Endothelial cell of umbilical vein (primary cell): ENCODE measurements at regions not wholly inside any gene's neighbourhood (a gene's known extent, or its start where the extent isn't known, plus 50 kb on each side); places are given as distances from the start of the nearest gene placed in this dataset.

Source experiments
- BruUV-seq: library from RNA; stranded (reverse); fragments of 400-500 nt; replicated peaks from 2 replicates; lab custom pipeline; 2021; lab: Mats Ljungman, UMichigan
- CTCF ChIA-PET: fragments of 300-600, 350-600 bp; sonication (Branson Sonifier 250); formaldehyde crosslinking; loops from one replicate; lab custom pipeline; 2021; ENCODE audit warnings: antibody characterized with exemption, inconsistent platforms; lab: Charles Lee
- POLR2A ChIA-PET: fragments of 300-600, 350-600 bp; sonication (Branson Sonifier 250); formaldehyde crosslinking; loops from one replicate; lab custom pipeline; 2021; ENCODE audit warnings: antibody characterized with exemption, inconsistent platforms; lab: Charles Lee
- DNase-seq: peaks from one replicate; pipeline ENCODE4 v3.0.0-alpha.2; 2011; ENCODE audit warnings: low read depth, low spot score
- FAIRE-seq: peaks from 2 replicates; lab custom pipeline; 2011; peaks lifted over from hg19 to GRCh38; lab: Jason Lieb, UNC
- H2AFZ ChIP-seq: 2 replicates; pipeline ENCODE4 v1.6.0; 2012; ENCODE audit warnings: low read depth, low read length, control low read depth, inconsistent platforms
- H3K27ac ChIP-seq: 2 replicates; pipeline ENCODE4 v1.5.1; 2011; ENCODE audit warnings: low read depth, mild to moderate bottlenecking, control low read depth, low read length, moderate library complexity; ENCODE audit not compliant: insufficient read depth
- H3K27me3 ChIP-seq, 2 experiments: 2 replicates each; pipeline versions ENCODE4 v1.6.0 to v1.6.1; 2011; ENCODE audit warnings: low read length in 2 of 2, mixed read lengths in 1 of 2; ENCODE audit not compliant: control insufficient read depth in 2 of 2, insufficient read depth in 2 of 2
- H3K36me3 ChIP-seq, 2 experiments: 2 replicates in 1 of 2; 3 replicates in 1 of 2; pipeline ENCODE4 v1.5.1; 2011; ENCODE audit warnings: low read length in 2 of 2, mild to moderate bottlenecking in 1 of 2, moderate library complexity in 1 of 2; ENCODE audit not compliant: control insufficient read depth in 2 of 2, insufficient read depth in 2 of 2; ENCODE audit errors: extremely low read depth in 1 of 2
- H3K4me1 ChIP-seq: 3 replicates; pipeline ENCODE4 v1.5.1; 2011; ENCODE audit warnings: mild to moderate bottlenecking, low read length; ENCODE audit not compliant: control insufficient read depth, insufficient read depth; ENCODE audit errors: extremely low read depth
- H3K4me2 ChIP-seq: 2 replicates; pipeline ENCODE4 v1.6.1; 2011; ENCODE audit warnings: low read length, control low read depth, mixed read lengths; ENCODE audit not compliant: insufficient read depth
- H3K4me3 ChIP-seq, 3 experiments: fragments of 200-600 bp in 1 of 3; sonication (generic), shearing (Covaris generic) in 1 of 3; replicated peaks in 1 of 3; 2 replicates each; pipeline ENCODE4 v1.5.1; 2011 to 2016; ENCODE audit warnings: control low read depth in 3 of 3, low read length in 3 of 3, mild to moderate bottlenecking in 2 of 3, inconsistent platforms in 1 of 3, low read depth in 1 of 3, moderate library complexity in 1 of 3; ENCODE audit not compliant: insufficient read depth in 1 of 3
- H3K79me2 ChIP-seq: 2 replicates; pipeline ENCODE4 v1.6.0; 2012; ENCODE audit warnings: low read length, inconsistent platforms; ENCODE audit not compliant: control insufficient read depth, insufficient read depth
- H3K9ac ChIP-seq: replicated peaks from 2 replicates; pipeline ENCODE3; 2011; ENCODE audit warnings: low read length, control low read depth; ENCODE audit not compliant: insufficient read depth; ENCODE audit errors: extremely low read depth
- H3K9me1 ChIP-seq: replicated peaks from 3 replicates; pipeline ENCODE4 v1.6.0; 2011; ENCODE audit warnings: mild to moderate bottlenecking, low read length; ENCODE audit not compliant: control insufficient read depth, insufficient read depth; ENCODE audit errors: extremely low read depth
- H3K9me3 ChIP-seq: replicated peaks from 2 replicates; pipeline ENCODE4 v1.5.1; 2012; ENCODE audit warnings: low read length, inconsistent platforms; ENCODE audit not compliant: control insufficient read depth, insufficient read depth
- H4K20me1 ChIP-seq: replicated peaks from 2 replicates; pipeline ENCODE3; 2011; ENCODE audit warnings: mild to moderate bottlenecking, low read length; ENCODE audit not compliant: control insufficient read depth, insufficient read depth; ENCODE audit errors: extremely low read depth
- EZH2 ChIP-seq: IDR thresholded peaks from 2 replicates; pipeline ENCODE4 v1.6.1; 2012; ENCODE audit warnings: borderline replicate concordance, low read depth, mild to moderate bottlenecking, moderate library complexity, low read length, inconsistent platforms; ENCODE audit not compliant: severe bottlenecking
- FOS ChIP-seq: IDR thresholded peaks from 2 replicates; pipeline ENCODE4 v1.6.1; 2011; ENCODE audit warnings: mild to moderate bottlenecking, low read length, moderate library complexity, borderline replicate concordance; ENCODE audit not compliant: insufficient read depth
- GATA2 ChIP-seq: IDR thresholded peaks from 2 replicates; pipeline ENCODE4 v1.7.0; 2011; ENCODE audit warnings: low read depth, mild to moderate bottlenecking, moderate library complexity, mixed read lengths, low read length; ENCODE audit not compliant: insufficient read length, insufficient read depth
- JUN ChIP-seq: IDR thresholded peaks from 2 replicates; pipeline ENCODE4 v1.6.1; 2011; ENCODE audit warnings: borderline replicate concordance, low read depth; ENCODE audit not compliant: insufficient read length, insufficient read depth
- MYC ChIP-seq: IDR thresholded peaks from one replicate; pipeline ENCODE4 v1.6.1; 2011; ENCODE audit warnings: mild to moderate bottlenecking, low read depth, low read length
- POLR2A ChIP-seq: IDR thresholded peaks from 2 replicates; pipeline ENCODE4 v1.6.1; 2012; ENCODE audit warnings: low read depth, mild to moderate bottlenecking, control low read depth, low read length
- POLR2AphosphoS5 ChIP-seq: IDR thresholded peaks from 2 replicates; pipeline ENCODE4 v1.6.1; 2012; ENCODE audit warnings: low read depth, mild to moderate bottlenecking, control low read depth, low read length, moderate library complexity; ENCODE audit not compliant: insufficient read depth
- dilution Hi-C: fragments of 300-500 bp; cut with MboI; formaldehyde crosslinking; loops from one replicate; pipeline ENCODE4 v1.15.0; 2019; ENCODE audit warnings: low sequenced_read_pairs; ENCODE audit not compliant: extremely low pct_ligation_motif_present
- intact Hi-C: fragments of 100-400 bp; cut with micrococcal nuclease; formaldehyde crosslinking; loops from one replicate; pipeline ENCODE4 v1.10.0; 2022
- TF ChIP-seq, protein P1 (sequence below), 2 donors: IDR thresholded peaks; 1 replicate in 1 of 2; 2 replicates in 1 of 2; pipeline ENCODE4 v1.5.1; 2011; ENCODE audit warnings: low read length in 2 of 2, mild to moderate bottlenecking in 2 of 2, moderate library complexity in 2 of 2, control low read depth in 1 of 2, inconsistent platforms in 1 of 2, low read depth in 1 of 2; ENCODE audit not compliant: insufficient read depth in 1 of 2; ENCODE audit errors: extremely low read depth in 1 of 2
- TF ChIP-seq, protein P2 (sequence below): IDR thresholded peaks from 2 replicates; pipeline ENCODE4 v1.6.1; 2011; ENCODE audit not compliant: insufficient read depth, insufficient read length

DNA sequence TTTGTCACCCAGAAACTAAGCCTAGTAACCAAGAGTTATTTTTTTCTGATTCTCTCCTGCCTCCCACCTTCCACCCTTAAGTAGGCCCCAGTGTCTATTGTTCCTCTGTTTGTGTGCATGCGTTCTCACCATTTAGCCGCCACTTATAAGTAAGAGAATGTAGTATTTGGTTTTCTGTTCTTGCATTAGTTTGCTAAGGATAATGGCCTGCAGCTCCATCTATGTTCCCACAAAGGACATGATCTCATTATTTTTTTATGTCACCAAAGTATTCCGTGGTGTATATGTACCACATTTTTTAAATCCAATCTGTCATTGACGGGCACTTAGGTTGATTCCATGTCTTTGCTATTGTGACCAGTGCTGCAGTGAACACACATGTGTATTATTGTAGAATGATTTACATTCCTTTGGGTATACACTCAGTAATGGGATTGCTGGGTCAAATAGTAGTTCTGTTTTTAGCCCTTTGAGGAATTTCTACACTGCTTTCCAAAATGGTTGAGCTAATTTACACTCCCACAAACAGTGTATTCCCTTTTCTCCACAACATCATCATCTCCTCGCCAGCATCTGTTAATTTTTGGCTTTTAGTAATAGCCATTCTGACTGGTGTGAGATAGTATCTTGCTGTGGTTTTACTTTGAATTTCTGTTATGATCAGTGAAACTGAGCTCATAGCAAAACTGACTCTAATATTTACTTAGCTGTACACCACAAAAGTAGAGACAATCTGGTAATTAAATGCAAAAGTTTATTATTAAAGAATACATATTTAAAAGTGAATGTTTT lies 660.1 kb upstream of the SLC8A1 start:
- no peak overlapping the region for H3K4me3 ChIP-seq
- intact Hi-C loops (no loop called here), dilution Hi-C loops (no loop called here)
- ChIA-PET CTCF (no interaction called here), POLR2A (no interaction called here)
- no peak overlapping the region for H3K4me2 ChIP-seq
- H3K27ac ChIP-seq, result no peak overlapping the region
- no peak overlapping the region for H2AFZ ChIP-seq
- BruUV-seq, result no TSS peak
- no peak overlapping the region for H3K9ac ChIP-seq
- H3K36me3 ChIP-seq, result no peaks in the 10 kb centered on the region
- TF ChIP-seq FOS (no peak), JUN (no peak), EZH2 (no peak), POLR2A (no peak), GATA2 (no peak), POLR2AphosphoS5 (no peak), MYC (no peak)
- TF ChIP-seq, protein P1, sequence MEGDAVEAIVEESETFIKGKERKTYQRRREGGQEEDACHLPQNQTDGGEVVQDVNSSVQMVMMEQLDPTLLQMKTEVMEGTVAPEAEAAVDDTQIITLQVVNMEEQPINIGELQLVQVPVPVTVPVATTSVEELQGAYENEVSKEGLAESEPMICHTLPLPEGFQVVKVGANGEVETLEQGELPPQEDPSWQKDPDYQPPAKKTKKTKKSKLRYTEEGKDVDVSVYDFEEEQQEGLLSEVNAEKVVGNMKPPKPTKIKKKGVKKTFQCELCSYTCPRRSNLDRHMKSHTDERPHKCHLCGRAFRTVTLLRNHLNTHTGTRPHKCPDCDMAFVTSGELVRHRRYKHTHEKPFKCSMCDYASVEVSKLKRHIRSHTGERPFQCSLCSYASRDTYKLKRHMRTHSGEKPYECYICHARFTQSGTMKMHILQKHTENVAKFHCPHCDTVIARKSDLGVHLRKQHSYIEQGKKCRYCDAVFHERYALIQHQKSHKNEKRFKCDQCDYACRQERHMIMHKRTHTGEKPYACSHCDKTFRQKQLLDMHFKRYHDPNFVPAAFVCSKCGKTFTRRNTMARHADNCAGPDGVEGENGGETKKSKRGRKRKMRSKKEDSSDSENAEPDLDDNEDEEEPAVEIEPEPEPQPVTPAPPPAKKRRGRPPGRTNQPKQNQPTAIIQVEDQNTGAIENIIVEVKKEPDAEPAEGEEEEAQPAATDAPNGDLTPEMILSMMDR (IDR thresholded peaks at IDR 0.05; ENCODE audit: extremely low read depth in 1 of 2, insufficient read depth in 1 of 2, low read depth in 1 of 2, low read length in 2 of 2), result no peak
- TF ChIP-seq, protein P2, sequence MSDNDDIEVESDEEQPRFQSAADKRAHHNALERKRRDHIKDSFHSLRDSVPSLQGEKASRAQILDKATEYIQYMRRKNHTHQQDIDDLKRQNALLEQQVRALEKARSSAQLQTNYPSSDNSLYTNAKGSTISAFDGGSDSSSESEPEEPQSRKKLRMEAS, result no peak
- no peaks in the 10 kb centered on the region for H3K9me3 ChIP-seq
- H4K20me1 ChIP-seq, result no peaks in the 10 kb centered on the region
- no peaks in the 10 kb centered on the region for H3K4me1 ChIP-seq
- no peaks in the 10 kb centered on the region for H3K9me1 ChIP-seq
- DNase-seq (no peak), FAIRE-seq (no peak)
- no peaks in the 10 kb centered on the region for H3K27me3 ChIP-seq
- H3K79me2 ChIP-seq, result no peaks in the 10 kb centered on the region
